HG02938 (cell line): ENCODE measurements at regions not wholly inside any gene's neighbourhood (a gene's known extent, or its start where the extent isn't known, plus 50 kb on each side); places are given as distances from the start of the nearest gene placed in this dataset.
"Not testable (repeated sequence)": the region's sequence is repeated elsewhere in the genome, so short reads cannot be mapped to it uniquely, and the experiment has no call there.

Source experiments
- ATAC-seq: cut with Tn5 transposase; IDR thresholded peaks from one replicate; pipeline ENCODE4 v1.9.1; 2021; ENCODE audit warnings: mild to moderate bottlenecking, moderate library complexity; ENCODE audit not compliant: unreplicated experiment

- ATAC-seq = no peak
Measured at GRCh38 chr6:8655670-8656454, 220.5 kb upstream of the SLC35B3 start.

DNA sequence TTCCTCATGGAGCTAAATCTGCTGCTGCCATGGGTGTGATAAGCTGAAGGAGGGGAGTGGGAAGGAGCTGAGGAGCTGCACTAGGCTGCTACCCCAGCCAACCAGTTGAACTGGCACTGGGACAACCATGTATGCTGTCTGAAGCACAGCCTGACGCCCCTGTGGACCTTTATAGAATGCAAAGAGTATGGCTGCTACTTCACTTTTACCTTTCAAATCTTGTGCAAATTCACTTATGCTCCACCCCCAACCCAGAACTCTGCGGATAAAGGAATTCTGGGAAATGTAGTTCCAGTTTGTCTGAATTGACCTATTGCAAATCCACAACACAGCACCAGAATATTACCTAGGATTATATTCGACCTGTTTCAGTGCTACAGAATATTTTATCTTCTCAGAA, 217.4 kb upstream of the SLC35B3 start:
- ATAC-seq = no peak

DNA sequence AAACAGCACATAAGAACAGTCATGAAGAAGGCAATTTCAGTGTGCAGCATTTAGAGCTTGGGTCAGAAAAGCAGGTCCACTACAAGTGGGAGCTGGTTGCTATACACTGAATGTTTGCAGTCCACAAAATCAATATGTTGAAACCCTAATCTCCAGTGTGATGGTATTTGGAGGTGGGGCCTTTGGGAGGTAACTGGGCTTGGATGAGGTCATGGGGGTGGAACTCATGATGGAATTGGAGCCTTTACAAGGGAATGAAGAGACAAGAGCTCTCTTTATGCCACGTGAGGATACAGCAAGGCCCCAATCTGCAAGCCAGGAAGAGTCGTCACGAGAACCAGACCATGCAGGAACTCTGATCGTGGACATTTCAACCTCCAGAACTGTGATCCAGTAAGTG, 216.7 kb upstream of the SLC35B3 start:
- ATAC-seq = no peak

DNA sequence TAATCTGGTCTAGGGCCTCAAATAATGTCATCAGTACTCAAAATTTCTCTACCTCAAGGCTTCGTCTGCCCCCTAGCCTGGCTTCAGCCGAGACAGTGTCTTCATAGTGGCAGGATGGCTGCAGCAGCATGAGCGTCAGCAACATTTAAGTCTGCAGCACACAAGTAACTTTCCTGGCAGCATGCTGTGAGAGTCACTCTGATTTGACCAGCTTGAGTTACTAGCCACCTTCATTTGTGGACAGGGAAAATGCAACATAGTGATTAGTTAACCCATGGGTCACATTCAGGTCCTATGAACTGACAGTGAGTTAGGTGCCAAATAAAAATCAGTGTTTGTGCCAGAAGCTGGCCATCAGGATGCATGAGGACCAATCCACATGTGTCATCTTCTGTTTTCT, 209.9 kb upstream of the SLC35B3 start:
- no peak for ATAC-seq

DNA sequence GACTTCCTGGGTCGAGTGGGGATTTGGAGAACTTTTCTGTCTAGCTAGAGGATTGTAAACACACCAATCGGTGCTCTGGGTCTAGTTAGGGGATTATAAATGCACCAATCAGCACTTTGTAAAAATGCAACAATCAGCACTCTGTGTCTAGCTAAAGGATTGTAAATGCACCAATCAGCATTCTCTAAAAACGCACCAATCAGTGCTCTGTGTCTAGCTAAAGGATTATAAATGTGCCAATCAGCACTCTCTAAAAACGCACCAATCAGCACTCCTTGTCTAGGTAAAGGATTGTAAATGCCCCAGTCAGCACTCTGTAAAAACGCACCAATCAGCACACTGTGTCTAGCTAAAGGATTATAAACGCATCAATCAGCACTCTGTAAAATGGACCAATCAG, 209.0 kb upstream of the SLC35B3 start:
- ATAC-seq = no peak

DNA sequence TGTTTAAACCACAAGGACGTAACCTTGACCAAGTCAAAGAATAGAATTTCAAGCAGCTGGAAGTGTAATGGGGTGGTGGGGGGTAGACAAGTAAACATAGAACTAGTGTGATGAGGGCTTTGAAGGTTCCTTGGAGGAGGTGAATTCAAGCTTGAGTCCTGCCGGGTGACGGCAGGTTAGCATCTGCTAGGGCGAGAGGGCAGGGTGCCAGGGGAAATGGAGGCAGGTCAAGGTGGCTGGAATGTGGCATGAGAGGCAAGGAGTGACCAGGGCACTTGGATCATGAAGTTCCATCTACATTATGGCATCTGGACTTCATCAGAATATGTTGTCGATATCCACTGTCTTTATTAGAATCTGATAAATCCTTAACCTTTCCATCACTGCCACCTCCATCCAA, 207.5 kb upstream of the SLC35B3 start:
- no peak for ATAC-seq

- ATAC-seq = no peak
Measured at GRCh38 chr6:8642131-8642530, 206.8 kb upstream of the SLC35B3 start.

- ATAC-seq = no peak
Measured at GRCh38 chr6:8639928-8640649, 204.7 kb upstream of the SLC35B3 start.

DNA sequence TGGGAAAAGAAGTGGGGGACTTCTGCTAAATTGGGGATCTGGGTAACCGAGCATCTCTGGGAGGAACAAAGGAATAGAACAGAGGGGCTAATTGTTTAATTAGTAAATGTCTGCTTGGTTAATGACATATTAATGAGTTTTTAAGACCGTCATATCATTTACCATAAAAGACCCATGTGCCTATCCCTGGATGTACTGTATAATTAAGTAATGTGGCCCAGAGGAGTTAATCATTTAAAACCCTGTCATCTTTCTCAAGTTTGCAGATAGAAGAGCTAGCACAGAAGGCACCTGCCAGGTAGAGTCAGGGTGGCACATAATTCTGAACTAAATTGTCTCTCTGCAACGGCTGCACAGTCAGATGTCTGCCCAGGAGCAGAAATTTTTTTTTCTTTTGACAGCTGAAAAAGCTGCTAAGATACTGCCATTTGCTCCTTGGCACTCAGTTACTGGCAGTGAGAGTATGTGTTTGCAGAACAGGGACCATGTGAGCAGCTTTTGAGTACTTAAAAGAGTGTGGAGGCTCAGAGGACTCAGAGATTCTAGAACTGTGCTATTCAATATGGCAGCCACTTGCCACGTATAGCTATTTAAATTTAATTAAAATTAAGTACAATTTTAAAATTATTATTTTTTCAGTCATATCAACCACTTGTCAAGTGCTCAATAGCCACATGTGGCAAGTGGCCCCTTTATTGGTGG, 202.7 kb upstream of the SLC35B3 start:
- ATAC-seq = no peak

DNA sequence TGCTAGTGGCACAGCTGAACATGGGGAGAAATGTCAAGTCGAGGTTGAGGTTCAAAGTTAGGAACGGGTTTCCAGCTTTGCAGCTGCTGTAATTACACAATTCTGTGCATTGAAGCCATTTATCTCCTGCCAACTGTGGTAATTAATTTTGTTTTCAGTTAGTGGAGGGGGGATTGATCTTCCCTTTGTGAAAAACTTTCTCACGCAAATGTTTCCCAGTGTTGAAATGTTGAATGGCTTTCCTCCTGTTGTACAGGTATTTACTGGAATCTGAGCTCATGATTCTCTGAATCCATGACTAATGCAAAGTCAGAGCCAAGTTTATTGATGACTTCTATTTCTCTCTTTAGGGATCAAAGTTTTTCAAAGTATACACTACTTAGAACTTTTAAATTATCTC, 198.4 kb upstream of the SLC35B3 start:
- no peak for ATAC-seq

GRCh38 chr6:8628736-8629135, 193.4 kb upstream of the SLC35B3 start:
- ATAC-seq = no peak

- ATAC-seq = no peak
Measured at GRCh38 chr6:8628063-8628462, 192.7 kb upstream of the SLC35B3 start.

GRCh38 chr6:8627085-8627861, 191.9 kb upstream of the SLC35B3 start:
- ATAC-seq = peak; percentile 74

- no peak for ATAC-seq
Measured at GRCh38 chr6:8624665-8625064, 189.3 kb upstream of the SLC35B3 start.

- ATAC-seq = no peak
Measured at GRCh38 chr6:8623441-8623840, 188.1 kb upstream of the SLC35B3 start.

DNA sequence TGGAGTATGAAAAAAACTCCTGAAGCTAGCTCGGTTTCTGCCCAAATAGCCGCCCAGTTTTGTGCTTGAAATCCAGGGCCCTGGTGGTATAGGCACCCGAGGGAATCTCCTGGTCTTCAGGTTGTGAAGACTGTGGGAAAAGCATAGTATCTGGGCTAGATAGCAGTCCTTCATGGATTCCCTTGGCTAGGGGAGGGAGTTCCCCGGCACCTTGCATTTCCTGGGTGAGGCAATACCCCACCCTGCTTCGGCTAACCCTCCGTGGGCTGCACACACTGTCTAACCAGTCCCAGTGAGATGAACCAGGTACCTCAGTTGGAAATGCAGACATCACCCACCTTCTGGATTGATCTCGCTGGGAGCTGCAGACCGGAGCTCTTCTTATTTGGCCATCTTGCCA, 184.5 kb upstream of the SLC35B3 start:
- ATAC-seq = no peak

- not testable (repeated sequence) for ATAC-seq
Measured at GRCh38 chr6:8619408-8619807, 184.1 kb upstream of the SLC35B3 start.

- no peak for ATAC-seq
Measured at GRCh38 chr6:8608737-8609136, 173.4 kb upstream of the SLC35B3 start.

DNA sequence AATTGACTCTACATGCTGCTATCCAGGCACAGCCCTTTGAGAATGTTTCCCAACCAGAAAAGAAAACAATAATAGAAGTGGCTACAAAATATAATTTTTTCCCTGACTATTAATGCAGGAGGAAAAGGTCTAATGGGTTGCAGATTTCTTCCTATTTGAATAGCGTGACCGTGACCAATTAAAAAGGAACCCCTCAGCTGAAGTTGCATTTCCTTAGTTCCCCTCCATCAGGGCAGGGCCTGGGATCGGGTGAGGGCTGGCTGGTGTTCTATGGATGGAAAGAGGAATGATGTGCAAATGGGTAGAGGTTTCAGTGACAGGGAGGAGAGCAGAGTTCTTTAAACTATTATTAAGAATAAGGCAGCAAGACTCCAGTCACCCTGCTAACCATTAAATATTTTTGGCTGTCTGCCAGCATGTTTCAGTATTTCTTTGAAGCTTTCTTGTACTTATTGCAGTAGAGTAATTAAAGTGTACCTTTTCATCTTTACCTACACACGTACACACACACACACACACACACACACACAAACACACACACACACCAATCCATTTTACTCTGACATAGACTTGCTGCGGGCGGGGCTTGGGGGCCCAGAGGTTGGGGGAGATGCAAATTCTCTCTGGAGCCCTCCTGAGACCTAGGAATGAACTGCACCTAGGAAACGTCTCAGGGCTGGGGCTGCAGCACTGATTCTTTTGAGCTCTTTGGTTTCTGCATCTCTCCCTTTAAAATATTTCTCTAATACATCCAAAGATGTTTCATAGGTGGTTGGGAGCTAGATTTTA, 154.8 kb upstream of the SLC35B3 start:
- no peak for ATAC-seq

DNA sequence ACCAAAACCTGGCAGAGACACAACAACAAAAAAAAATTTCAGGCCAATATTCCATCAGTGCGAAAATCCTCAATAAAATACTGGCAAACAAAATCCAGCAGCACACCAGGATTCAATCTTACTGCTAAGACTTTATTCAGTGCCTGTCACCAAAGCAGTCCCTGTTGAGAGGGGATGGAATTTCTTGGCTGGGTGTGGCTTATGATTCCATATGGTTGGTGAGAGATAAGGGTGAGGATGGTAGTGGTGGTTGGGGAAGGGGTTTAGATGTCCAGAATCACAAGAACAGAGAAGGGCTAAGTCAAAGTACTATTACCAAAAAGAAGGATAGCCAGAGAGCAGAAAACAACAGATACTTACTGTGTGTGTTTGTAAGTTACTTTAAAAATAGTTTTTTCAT, 152.8 kb upstream of the SLC35B3 start:
- ATAC-seq = no peak
